ENCODE measurements at regions not wholly inside any gene's neighbourhood (a gene's known extent, or its start where the extent isn't known, plus 50 kb on each side); places are given as distances from the start of the nearest gene placed in this dataset.

DNA sequence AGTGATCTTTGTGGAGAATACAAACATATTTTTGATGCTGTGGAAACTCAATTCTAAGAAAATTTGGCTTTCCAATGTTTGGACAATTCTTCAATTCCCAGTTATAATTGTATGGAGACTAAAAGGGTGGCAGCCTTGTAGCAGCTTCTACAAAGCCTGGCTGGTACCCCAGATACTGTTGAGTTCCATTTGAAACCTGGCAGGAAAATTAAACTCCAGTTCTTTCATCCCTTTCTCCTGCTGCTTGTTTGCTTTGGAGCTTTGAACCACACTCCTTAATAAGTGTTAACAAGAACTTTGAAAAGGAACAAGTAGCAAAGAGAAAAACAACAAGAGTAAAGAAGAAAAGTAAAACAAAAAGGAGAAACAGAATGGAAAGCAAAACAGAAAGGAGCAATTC, 172.6 kb upstream of the ADAMTS5 start:
- TF ChIP-seq POLR2A (IDR thresholded peaks at IDR 0.05; ENCODE audit: low read length) (no peak), GATA1 (IDR thresholded peaks at IDR 0.05; ENCODE audit: low read depth, low read length) (no peak)
